NCI-H1417 treated with DMSO at 0.1 percent for 48 hours (cell line): ENCODE measurements at regions not wholly inside any gene's neighbourhood (a gene's known extent, or its start where the extent isn't known, plus 50 kb on each side); places are given as distances from the start of the nearest gene placed in this dataset.
"Not testable (repeated sequence)": the region's sequence is repeated elsewhere in the genome, so short reads cannot be mapped to it uniquely, and the experiment has no call there.

Experiments used
- DNase-seq: peaks from one replicate; lab custom pipeline; 2025; lab: John Stamatoyannopoulos, UW

DNA sequence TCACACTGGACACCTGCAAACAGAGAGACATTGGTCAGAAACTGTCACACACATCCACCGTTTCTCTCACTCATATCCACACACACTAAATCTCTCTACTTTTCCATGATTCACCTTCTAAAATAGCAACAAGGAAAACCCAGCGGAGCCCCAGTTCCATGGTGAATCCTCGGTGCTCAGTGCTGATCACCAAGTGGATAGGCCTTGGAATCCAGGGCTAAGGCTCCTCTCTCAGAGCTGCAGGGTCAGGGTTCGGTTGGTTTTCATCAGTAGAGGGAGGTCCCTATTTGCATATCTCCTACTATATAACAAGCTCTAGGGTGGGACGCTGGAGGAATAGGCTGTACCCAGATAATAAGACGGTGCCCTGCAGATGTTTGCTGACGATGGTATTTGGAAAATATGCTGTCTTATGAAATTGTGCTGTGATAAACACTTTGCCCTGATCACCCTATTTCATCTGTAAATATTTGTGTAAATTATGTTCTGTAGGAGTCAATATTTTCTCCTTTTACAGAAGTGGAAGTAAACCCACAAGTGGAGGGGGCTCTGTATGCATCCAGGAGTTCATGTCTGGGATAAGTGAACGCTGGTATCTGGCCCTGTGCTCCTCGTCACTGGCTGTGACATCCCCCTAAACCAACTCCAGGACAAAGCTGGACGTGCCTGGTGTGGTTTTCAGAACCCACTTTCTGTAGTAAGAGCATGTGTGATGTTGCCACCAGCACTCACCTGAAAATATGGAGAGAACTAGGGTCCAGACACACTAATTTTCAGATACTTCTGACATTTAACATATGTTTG lies 709.2 kb downstream of the TMEM121 start:
- no peak for DNase-seq

DNA sequence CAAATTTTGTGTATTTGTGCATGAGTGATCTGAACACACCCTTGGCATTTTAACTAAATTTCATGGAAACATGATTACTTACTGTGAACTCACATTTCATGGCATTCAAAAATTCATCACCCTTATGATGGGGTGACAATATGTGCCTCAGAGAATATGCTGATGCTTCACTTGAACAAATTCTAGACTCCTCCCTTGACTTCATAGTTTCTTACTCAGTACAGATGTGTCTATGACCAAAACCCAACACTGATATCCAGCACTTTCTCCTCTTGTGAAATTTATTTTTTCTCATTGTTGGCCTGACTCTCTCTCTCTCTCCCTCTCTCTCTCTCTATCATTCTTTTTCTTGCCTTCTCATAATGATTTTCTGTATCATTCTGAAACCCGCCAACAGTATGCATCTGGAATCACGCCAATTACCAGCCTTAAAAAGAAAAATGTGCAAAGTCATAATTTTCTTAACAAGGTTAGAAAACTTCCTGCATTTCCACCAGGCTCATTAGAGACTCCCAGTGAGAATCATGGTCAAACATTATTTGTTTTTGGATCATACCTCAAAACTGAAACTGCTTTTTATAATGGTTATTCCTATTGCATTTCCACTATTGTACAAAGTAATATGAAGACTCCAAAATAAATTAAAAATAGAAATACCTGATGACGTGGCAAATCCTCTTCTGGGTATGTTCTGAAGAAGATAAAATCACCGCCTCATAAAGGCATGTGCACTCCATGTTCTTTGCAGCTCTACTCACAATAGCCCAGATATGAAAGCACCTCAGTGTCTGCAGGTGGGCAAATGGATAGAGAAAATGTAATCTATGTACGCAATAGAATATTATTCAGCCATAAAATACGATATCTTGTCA lies 722.2 kb downstream of the TMEM121 start:
- no peak for DNase-seq

DNA sequence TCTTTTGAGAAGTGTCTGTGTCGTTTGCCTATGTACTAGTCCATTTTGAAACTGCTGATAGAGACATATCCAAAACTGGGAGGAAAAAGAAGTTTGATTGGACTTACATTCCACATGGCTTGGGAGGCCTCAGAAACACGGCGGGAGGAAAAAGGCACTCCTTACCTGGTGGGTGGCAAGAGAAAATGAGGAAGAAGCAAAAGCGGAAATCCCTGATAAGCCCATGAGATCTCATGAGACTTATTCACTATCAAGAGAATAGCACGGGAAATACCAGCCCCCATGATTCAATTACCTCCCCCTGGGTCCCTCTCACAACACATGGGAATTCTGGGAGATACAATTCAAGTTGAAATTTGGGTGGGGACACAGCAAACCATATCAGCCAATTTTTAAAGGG lies 727.6 kb downstream of the TMEM121 start:
- DNase-seq: not testable (repeated sequence)

DNA sequence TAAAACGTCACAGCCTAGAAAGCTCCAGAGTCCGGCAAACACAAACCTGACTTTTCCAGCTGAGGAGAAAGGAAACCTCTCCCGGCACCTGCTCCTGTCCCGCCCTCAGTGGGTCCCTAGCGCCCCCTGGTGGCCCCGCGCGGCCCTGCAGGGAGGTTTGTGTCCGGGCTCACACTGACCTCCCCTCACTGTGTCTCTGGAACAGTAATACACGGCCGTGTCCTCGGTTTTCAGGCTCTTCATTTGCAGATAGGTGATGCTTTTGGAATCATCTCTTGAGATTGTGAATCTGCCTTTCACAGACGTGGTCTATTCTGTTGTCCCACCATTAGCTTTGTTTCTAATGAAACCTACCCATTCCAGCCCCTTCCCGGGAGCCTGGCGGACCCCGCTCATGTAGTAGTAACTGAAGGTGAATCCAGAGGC lies 731.2 kb downstream of the TMEM121 start:
- not testable (repeated sequence) for DNase-seq

DNA sequence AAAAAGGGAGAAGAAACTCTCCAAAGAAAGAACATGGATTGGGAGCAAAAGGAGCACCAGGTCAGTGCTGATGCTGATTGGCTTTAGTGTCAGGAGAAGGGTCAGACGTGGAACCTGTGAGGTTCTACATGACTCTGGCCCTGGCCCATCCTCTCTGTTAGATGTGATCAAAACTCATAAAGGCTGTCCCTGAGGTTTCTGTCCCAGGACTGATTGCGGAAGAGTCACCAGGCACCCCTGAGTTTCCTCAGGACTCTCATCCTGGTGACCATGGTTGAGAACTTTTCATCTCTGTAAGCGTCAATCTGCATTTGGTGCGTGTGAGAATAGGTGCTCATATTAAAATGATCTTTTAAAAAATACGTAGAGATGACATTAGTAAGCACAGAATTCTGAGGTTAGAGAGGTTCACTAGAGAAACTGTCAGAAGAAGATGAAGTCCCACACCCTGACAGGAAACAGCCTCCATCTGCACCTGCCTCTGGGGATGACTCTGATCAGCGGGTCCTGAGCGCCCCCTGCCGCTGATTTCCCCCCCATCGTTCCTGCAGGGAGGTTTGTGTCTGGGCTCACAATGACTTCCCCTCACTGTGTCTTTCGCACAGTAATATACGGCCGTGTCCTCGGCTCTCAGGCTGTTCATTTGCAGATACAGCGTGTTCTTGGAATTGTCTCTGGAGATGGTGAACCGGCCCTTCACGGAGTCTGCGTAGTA lies 741.8 kb downstream of the TMEM121 start:
- DNase-seq: no peak

DNA sequence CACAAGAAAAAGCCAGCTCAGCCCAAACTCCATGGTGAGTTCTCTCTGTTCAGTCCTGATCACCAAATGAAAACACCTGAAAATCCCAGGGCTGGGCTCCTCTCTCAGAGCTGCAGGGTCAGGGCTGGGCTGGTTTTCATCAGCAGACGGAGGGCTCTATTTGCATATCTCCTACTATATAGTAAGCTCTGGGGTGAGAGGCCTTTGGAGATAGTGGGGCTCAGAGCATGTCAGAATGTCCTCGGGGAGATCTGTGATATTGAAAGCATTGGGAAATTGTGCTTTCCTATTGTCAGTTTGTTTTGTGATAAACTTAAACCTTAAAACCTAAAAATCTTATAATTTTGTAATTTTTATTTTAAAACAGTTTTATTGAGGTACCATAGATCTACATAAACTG lies 742.6 kb downstream of the TMEM121 start:
- no peak for DNase-seq

DNA sequence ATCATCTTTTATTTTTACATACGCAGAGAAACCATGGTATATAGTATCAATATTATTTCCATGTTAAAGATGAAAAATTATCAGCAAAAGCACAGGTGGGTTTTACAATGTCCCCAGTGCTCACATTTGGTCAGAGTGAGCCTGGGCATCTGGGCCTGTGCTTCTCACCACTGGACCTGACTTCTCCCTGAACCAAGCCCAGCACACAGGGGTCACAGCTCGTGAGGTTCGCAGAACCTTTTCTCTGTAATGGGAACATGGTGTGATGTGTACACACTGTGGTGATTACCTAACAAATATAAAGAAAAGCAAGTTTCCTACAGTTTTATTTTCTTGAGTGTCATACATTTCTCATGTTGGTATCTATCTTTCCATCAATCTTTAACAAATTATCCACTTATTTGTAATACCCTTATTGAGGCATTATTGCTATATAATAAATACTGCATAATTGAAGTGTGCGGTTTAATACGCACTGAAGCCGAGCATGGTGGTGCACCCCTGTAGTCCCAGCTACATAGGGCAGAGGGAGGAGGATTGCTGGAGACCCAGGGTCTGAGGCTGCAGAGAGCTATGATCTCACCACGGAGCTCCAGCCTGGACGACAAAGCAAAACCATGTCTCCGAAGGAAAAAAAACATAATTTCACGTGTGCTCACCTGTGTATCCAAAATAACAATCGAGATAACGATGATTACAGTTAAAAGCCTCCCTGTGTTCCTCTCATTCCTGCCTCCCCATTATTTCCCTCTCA lies 743.2 kb downstream of the TMEM121 start:
- no peak for DNase-seq

DNA sequence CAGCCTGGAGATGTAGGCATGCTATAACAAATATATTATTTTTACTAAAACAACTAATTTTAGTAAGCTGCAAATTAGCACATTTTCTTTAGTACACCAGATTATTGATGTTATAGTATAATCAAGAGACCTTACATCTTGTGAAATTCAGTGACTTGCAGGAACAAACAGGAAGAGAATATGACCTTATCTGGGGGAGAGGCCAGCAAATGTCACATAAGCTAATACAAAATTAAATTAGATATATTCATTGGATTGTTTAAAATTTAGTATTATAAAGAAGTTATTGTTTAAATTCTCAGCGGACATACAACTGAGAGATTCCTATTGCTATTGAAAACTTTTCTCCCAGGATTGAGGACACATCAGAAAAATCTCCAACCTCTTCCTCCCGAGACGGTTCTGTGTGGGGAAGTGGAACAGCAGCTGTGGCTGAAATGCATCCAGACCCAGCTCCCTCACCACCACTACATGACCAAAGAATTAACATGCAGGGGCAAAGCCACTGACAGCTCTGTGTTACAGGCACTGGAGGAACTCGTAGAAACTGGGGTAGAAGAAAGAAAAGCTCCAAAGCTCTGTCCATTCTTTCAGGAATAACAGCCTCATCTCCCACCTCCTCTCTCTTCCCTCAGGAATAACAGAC lies 744.2 kb downstream of the TMEM121 start:
- DNase-seq: not testable (repeated sequence)

DNA sequence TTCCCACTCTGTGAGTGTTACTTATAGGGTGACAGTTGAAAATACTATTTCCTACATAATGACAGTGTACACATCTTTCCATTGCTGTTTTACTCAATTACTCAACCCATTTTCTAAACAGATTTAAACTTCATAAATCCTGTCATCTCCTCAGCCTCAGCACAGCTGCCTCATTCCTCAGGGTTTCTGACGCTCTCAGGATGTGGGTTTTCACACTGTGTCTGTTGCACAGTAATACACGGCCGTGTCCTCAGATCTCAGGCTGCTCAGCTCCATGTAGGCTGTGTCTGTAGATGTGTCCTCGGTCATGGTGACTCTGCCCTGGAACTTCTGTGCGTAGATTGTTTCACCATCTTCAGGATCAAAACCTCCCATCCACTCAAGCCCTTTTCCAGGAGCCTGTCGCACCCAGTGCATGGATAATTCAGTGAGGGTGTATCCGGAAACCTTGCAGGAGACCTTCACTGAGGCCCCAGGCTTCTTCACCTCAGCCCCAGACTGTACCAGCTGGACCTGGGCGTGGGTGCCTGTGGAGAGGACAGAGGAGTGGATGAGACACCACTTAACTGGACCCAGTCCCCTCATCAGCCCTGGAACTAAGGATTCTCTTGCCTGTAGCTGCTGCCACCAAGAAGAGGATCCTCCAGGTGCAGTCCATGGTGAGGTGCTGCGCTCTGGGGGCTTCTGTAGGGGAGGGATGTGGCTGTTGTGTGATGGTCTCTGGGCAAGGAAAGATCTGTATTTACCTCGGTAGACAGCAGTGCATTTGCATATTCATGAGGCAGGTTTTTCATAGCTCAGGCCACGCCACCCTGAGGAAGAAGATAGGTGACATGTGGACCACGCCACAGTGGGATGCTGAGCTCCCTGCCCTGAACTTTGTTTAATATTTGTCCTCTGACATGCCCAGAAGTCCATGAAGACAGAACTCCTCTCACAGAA lies 750.2 kb downstream of the TMEM121 start:
- DNase-seq: no peak

DNA sequence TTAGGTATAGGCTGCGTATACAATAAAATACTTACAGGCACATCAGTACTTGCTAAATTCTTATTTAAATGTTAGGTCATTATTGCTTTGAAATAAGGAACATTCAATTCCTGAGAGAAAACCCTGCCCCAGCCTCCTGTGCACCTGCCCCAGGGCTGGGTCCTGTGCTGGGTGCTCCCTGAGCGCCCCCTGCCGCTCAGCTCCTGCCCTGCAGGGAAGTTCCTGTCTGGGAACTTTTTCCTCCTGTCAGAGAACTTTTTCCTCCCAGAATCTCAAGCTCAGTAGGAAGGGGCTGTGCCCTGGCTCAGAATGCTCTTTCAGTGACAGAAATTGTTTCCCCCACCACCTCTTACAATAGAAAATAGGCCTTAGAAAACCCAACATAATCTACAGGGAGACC lies 751.1 kb downstream of the TMEM121 start:
- no peak for DNase-seq

DNA sequence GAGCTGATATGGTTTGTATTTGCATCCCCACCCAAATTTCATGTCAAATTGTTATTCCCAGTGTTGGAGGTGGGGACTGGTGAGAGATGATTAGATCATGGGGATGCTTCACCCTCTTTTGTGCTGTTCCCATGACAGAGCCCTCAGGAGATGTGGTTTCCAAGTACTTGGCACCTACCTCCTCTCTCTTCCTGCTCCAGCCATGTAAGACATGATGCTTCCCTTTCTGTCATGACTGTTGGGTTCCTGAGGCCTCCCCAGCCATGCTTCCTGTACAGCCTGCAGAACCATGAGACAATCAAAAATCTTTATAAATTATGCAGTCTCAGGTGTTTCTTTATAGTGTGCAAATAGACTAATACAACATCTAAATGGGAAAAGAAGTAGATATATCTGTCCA lies 754.5 kb downstream of the TMEM121 start:
- no peak for DNase-seq

DNA sequence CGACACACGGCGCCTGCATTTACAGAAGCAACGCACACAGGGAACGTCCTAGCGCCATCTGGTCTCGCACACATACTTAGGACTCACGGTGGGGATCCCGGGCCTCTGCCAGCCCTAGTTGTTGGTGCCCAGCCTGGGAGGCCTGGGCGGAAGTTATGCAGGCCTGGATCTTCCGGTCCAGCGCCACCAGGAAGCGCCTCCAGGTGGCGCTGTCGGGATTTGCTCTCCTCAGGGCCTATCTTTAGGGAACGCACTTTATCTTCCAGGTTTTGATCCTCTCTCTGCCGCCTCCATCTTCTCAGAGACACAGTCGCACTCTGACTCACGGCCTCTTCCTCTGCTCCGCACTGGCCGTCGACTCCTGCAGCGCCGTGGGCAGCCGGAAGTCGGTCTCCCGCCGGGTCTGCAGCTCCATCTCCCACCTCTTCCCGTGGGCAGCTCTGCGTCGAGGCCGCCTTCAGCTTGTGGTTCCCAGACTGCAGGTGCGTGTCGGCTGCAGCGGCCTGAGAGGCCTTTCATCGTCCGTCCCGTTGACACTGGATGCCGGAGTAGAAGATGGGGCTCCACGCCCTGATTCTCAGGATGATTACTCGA lies 760.4 kb downstream of the TMEM121 start:
- DNase-seq: no peak

DNA sequence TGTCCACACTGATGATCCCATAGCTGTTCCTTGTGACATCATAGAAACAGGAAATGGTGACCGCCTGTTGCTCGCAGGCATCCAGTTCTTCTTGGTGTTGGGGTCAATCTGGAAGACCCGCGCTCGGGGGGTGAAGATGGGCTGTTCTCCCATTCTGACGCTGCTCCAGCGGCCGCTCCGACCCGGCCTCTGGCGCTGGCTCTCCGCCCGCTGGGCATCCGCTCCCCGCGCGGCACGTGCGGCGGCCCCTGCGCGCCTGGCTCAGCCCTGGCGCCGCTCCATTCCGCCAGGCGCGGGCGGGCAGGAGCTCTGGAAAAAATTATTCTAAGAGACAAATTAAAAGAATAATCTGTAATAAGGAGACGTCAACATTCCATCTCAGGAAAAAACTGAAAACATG lies 761.1 kb downstream of the TMEM121 start:
- DNase-seq: no peak

DNA sequence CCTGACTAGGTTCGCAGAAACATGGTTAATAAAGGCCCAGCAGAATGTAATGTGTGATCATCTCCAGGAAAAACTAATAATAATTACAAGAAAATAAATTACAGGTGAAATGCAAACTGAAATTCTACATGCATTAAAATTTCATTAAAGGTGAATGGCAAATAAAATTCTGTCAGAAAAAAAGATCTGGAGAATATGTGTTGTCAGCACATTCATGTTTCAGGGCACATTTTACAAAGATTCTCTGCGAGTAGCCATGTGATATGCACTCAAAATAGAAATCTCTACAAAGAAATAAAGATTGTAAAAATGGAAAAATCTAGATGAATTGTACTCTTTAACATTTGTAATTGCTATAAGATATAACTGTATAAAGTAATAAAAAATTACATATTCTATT lies 765.2 kb downstream of the TMEM121 start:
- no peak for DNase-seq

DNA sequence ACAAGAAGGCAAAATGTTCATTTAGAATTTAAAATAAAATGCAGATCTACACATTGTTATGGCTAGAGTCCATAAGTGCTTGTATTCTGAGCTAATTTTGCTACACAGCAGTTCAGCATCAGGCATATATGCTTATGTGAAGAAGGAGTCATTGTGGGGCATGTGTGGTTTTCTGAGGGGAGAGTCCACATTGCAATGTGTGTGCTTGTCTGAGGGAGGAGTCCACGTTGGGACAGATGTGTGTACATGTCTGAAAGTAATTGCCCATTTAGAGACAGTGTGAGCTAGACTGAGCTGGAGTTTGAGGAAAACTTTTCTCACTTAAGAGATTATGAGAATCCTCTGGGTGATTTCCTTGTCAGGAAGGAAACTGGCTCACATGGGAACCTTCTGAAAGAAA lies 767.9 kb downstream of the TMEM121 start:
- no peak for DNase-seq

DNA sequence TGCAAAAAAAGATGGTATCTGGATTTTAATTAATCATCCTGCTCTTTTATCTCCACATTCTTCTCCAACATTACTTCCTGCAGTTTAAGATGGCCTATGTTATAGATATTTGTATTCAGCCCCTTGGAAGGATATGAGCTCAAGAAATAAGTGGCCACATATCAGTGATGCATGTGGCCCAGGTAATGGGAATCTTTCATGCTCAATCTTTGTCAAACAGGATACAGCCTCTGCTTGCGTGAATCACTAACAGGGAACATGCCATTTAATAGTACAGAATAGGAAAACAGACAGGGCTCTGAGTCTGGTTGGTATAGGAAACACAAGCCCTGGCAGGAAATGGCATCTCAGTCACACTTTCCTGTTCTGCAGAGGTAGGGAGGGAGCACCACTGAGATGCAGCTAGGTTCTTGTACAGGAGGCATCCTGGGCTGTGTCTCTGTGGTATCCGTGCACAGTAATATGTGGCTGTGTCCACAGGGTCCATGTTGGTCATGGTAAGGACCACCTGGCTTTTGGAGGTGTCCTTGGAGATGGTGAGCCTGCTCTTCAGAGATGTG lies 774.6 kb downstream of the TMEM121 start:
- not testable (repeated sequence) for DNase-seq

DNA sequence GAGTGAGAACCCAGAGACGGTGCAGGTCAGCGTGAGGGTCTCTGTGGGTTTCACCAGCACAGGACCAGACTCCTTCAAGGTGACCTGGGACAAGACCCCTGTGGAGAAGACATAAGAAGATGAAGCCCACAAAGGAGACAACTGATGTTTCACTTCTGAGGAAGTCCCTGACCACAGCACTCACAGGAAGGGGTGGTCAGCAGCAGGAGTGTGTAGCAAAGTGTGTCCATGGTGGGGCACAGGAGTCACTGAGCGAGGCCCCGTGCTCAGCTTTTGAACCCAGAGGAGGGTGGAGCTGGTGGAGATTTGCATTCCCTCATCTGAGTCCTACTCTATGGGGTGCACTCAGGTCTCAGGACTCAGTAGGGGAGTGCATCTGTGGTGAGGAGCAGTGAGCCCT lies 775.2 kb downstream of the TMEM121 start:
- not testable (repeated sequence) for DNase-seq

DNA sequence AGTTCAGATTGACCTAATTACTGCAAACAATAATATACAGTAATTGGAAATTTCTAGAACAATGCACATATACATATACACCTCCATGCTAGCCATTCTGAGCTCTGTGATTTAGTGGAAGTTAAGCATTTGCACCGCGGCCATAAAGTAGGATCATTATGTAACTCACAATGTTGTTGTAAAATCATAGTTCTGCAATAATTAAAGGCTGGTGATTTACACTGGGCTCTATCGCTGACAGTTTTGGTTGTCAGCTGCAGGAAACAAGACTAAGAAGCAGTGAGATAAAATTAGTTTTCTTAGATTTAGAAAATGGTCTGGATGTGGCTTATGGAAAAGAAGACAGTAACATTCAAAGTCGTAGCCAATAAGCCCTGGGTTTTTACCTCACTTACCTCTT lies 776.3 kb downstream of the TMEM121 start:
- no peak for DNase-seq

DNA sequence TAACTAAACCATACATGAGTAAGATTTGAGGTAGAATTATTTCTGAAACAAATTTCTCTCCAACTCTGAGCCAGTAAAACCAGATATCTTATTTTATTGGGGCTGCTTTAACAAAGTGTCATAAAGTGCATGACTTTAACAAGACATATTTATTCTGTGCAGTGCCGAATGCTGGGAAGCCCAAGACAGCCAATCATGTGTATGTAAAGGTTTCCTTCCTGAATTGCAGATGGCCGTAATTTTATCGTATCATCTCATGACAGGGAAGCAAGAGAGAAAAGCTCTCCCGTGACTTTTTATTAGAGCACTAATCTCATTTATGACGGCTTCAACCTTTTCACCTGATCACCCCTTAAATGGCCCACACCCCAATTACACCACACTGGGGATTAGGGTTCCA lies 777.9 kb downstream of the TMEM121 start:
- no peak for DNase-seq
